Skin epidermis (tissue), 12 donors: ENCODE measurements at regions not wholly inside any gene's neighbourhood (a gene's known extent, or its start where the extent isn't known, plus 50 kb on each side); places are given as distances from the start of the nearest gene placed in this dataset.
"Not testable (repeated sequence)": the region's sequence is repeated elsewhere in the genome, so short reads cannot be mapped to it uniquely, and the experiment has no call there.

ENCODE experiments used
- H3K27ac ChIP-seq, 21 experiments: fragments of 200-600 bp; sonication (generic) in 11 of 21; one replicate each; pipeline ENCODE4 v1.5.0; 2020; ENCODE audit warnings: mild to moderate bottlenecking in 3 of 21, inconsistent platforms in 2 of 21, moderate library complexity in 2 of 21
- H3K4me3 ChIP-seq, 7 experiments: fragments of 200-600 bp; sonication (generic) in 2 of 7; one replicate each; pipeline ENCODE4 v1.5.0; 2020; ENCODE audit warnings: inconsistent platforms in 2 of 7, mild to moderate bottlenecking in 2 of 7, moderate library complexity in 1 of 7

DNA sequence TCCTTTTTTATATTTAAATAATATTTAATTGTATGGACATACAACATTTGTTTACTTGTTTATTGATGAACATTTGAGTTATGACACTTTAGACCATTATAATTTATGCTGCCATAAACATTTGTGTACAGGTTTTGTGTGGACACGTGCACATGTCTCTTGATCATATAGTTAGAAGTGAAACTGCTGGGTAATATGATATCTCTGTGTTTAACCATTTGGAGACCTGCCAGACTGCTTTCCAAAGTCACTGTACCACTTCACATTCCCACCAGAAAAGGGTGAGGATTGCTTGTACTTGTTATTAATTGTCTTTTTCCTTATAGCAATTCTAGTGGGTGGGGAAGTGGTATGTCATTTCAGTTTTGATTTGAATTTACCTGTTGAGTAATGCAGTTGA lies 145.6 kb upstream of the KLHL1 start:
- no peak overlapping the region for H3K27ac ChIP-seq
- no peak overlapping the region for H3K4me3 ChIP-seq

DNA sequence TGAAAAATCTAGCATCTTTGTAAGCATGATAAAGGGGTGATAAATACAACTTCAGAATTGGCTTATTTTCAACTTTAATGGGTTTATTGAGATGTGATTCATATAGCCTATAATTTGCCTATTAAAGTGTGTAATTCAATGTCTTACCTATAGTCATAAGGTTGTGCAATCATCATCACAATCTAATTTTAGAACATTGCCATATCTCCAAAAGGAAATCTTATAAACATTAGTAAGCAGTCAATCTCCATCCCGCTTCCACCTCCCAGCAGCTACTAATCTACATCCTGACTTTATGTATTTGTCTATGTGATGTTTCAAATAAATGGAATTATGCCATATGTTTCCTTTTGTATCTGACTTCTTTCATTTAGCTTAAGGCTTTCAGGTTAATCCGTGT lies 145.2 kb upstream of the KLHL1 start:
- H3K4me3 ChIP-seq, result no peak overlapping the region
- H3K27ac ChIP-seq, result no peak overlapping the region

DNA sequence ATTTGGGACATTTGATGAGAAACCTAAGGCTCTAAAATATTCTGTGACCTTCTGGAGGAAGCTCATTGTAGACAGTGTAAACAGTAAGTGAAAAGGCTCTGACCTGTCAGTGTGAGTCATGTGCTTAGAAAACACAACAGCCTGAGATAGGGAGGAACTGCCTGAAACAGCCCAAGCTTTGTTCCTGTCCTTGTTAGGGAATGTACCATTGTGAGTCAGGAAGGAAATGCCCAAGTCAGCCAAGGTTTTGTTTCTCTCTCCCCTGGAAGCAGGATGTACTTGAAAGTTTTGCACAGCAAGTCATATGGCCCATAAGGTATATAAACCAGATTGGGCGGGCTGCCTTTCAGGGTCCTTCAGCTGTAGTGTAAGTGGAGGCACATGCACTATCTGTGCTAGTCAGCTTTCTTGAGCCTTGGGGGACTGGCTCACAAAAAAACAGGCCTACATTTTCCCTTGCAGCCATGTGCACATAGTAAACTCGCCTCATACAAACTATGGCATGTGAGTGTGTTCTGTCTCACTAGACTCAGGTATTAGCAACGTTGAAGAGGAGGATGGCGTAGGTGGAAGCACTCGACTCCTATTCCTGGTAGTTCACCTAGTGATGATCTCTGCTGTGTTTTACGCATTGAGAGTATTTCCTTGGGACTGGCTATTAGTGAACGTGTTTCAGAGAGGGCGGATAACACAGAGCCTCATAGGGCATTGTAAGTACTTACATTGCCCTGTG lies 141.2 kb upstream of the KLHL1 start:
- Histone ChIP-seq H3K4me3 (no peak overlapping the region), H3K27ac (no peak overlapping the region)

DNA sequence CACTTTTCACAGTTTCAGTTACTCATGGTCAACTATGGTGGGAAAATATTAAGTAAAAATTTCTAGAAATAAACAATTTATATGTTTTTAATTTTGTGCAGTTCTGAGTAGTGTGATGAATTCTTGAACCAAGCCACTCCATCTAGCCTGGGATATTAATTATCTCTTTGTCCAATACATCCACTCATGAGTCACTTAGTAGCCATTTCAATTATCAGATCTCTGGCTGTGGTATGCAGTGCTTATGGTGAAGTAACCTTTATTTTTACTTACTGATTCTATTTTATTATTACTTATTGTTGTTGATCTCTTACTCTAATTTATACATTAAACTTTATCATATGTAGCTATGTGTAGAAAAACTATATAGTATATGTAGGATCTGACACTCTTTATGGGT lies 128.9 kb upstream of the KLHL1 start:
- no peak overlapping the region for H3K4me3 ChIP-seq
- no peak overlapping the region for H3K27ac ChIP-seq

DNA sequence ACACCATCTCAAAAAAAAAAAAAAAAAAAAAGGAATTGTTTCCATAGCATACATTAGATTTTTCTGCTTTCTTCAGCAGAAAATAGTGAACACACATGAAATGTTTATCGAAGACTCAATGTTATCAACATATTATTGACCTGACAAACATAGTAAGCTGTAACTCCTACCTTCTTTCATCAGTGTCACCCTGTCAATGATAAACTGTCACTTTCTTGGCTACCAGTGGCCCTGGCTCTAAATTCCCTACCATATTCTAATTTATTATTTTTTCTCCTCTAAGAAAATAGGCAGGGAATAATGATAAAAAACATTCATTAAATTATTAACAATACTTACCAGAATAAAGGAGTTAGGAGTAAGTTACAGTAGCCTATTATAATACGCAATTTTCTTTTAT lies 127.3 kb upstream of the KLHL1 start:
- Histone ChIP-seq H3K4me3 (no peak overlapping the region), H3K27ac (no peak overlapping the region)

DNA sequence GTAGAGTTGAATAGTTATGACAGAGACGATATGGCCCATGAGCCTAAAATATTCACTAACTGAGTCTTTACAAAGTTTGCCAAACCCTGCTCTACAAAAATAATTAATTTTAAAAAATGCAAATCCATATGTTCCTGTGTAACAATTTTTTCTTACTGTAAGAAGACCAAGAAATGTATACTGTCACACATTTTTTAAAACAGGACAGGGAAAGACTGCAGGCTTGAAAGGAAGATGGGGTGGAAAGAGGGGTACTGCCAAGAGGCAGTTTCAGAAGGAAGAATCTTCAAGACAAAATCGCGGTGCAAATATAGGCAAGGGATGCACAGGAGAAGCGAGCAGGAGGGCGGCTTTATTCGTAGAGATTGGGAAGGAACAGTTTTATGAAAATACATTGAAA lies 115.7 kb upstream of the KLHL1 start:
- H3K4me3 ChIP-seq, result no peak overlapping the region

DNA sequence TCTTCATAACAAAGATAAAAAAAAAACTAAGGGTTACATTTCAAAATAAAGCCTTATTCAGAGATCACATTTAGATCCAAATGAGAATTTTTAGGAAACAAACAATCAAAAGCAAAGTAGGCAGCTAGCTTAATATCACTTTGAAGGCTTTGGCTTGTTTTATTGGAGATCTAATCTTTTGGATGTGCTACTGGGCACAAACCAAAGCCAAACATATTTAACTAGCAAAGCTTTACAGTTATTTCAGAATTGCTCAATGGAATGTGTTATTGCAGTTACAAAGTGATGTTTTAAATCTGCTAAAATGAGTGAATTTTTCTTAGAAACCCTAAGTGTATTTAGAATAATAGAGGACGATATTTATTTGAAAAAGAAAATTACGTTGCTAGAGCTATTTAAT lies 114.7 kb upstream of the KLHL1 start:
- no peak overlapping the region for H3K4me3 ChIP-seq
- H3K27ac ChIP-seq, result no peak overlapping the region

More for the DNA sequence above, 115.7 kb upstream of the KLHL1 start:
- H3K27ac ChIP-seq, result no peak overlapping the region

DNA sequence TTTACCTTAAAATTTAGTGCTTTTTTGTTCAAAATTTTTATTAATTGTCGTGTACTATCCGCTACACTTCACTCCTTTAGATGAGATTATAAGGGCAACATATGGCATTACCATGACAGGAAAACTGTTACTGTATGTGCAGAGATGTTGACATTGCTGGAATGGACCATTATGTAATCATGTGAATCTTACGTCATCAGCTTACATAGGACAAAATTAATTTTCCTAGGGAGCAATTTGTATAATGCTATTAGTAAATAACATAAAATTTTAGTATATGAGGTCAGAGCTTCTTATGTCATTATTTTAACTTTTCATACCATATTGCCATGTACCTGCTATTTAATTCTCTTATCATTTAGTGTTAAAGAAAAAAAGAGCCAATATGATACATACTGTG lies 110.4 kb upstream of the KLHL1 start:
- Histone ChIP-seq H3K4me3 (no peak overlapping the region), H3K27ac (no peak overlapping the region)

DNA sequence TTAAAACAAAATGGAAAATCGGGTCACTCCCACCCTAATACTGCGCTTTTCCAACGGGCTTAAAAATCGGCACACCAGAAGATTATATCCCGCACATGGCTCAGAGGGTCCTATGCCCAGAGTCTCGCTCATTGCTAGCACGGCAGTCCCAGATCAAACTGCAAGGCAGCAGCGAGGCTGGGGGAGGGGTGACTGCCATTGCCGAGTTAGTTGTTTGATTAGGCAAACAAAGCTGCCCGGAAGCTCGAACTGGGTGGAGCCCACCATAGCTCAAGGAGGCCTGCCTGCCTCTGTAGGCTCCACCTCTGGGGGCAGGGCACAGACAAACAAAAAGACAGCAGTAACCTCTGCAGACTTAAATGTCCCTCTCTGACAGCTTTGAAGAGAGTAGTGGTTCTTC lies 100.7 kb upstream of the KLHL1 start:
- not testable (repeated sequence) for H3K27ac ChIP-seq, H3K4me3 ChIP-seq

DNA sequence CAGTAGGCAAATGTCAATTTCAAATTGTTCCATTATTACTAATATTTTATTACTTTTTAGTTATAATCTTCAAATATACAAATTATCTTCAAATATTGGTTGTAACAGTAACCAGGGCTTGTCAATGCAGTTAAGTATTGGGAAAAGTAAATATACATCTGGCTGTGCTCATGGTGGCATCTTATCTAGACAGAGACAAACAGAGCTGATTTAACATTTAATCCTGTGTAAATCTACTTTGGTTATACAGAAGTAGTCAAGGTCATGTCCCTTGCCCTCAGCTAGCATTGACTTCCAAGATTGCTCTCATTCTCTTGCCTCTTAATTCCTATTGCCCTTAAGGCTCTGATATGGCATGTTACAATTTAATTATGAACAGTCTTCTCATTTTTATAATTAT lies 98.4 kb upstream of the KLHL1 start:
- Histone ChIP-seq H3K27ac (no peak overlapping the region), H3K4me3 (no peak overlapping the region)

DNA sequence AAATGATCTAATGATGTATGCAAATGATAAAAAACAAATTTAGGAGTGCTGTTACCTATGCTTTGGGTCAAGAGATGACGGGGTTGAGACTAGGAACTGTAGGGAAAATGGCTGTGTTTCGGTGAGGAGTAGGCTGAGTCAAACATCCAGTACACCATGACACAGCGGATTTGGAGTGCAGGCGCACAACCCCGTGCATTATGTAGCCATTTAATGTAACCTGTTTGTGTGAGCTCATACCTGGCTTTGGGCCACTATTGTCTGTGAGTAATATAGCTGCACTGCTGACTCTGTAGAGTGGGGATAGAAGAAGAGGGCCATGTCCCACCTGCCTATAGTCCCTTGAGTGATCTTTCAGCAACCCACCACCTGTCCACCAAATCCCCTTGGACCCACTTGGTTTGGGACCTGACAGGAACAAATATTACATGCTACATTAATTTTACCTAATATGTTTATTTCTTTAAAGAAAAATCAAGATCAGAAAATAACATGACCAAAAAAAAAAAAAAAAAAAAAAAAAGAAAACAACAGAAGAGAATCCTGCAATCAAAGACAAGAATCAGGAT lies 95.5 kb upstream of the KLHL1 start:
- no peak overlapping the region for H3K27ac ChIP-seq
- H3K4me3 ChIP-seq, result no peak overlapping the region

DNA sequence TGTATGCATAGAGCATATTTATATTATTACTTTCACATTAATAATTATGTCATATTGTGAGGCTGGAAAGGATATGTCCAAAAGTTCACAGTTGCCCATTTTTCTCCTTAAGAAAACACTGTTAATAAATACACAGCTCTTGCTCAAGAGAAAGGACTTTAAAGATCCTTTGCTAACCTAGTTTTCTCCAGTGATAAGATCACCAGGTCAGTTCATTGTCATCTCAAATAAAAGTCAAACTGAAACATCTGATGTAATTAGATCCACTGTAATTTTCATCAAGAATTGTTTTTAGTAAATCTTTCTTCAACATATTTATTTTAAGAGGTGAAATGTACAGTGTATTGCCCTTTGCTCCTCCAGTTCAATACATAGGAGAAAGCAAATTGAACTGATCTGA lies 82.8 kb upstream of the KLHL1 start:
- H3K27ac ChIP-seq, result no peak overlapping the region
- no peak overlapping the region for H3K4me3 ChIP-seq

DNA sequence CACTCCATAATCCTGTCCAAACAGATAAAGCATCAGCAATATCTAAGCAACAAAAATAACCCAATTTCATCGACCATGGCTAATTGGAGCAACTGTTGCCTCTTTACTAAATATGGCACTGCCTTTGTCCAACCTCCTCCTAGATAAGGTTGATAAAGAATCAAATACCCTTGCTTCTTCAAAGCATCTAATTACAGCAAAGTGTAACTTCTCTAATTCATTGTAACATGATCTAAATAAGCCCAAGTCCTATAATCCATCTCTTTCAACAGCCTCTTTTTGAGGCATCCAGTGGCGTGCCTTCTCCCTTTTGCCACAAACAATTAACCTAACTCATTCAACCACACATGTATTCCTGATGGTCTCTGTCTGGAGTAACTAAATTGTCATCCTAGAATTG lies 81.7 kb upstream of the KLHL1 start:
- Histone ChIP-seq H3K4me3 (no peak overlapping the region), H3K27ac (no peak overlapping the region)

DNA sequence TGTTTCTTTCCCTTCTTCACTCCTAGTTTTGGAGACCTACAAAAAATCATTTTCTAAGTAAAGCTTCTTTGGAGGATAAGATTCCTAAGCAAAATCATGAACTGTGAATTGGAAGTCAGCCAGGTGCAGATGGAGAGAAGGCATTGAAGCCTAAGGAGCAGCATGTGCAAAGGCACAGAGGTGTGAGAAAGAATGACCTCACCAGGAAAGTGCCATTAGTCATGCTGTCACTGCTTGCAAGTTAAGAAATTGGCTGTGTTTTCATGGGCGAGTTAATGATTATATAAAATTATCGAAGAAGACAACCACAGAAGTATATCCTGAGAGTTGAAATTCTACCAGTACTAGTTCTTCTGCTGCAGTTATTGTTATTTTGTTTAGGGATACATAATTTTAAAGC lies 80.3 kb upstream of the KLHL1 start:
- Histone ChIP-seq H3K27ac (no peak overlapping the region), H3K4me3 (no peak overlapping the region)

DNA sequence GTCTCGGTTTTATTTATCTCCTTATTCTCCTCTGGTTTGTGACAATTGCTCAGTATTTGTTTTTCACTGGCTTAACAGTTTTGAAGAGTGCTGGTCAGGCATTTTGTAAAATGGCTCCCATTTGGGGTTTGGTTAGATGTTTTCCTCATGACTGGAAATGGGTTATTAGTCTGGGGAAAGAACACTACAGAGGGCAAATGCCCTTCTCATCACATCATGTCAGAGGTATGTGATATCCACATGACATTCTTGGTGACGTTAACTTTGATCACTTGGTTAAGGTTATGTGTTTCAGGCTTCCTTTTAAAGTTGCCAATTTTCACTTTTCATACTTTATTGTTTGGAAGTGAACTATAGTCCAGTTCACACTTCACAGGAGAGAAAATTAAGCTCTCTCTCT lies 74.8 kb upstream of the KLHL1 start:
- no peak overlapping the region for H3K4me3 ChIP-seq

More for the DNA sequence above, 74.8 kb upstream of the KLHL1 start:
- H3K27ac ChIP-seq, result no peak overlapping the region
